Spleen (tissue), 7 donors: ENCODE measurements at regions not wholly inside any gene's neighbourhood (a gene's known extent, or its start where the extent isn't known, plus 50 kb on each side); places are given as distances from the start of the nearest gene placed in this dataset.

Source experiments
- CTCF ChIP-seq, 11 experiments: fragments of 200-600 bp in 7 of 11; fragments of 450-650 bp in 4 of 11; sonication (generic) in 4 of 11; IDR thresholded peaks in 8 of 11; conservative IDR thresholded peaks in 3 of 11; 1 replicate in 7 of 11; 2 replicates in 4 of 11; pipeline versions ENCODE4 v1.4.0 to v1.8.0; 2016 to 2021; ENCODE audit warnings: antibody characterized with exemption in 11 of 11, inconsistent platforms in 4 of 11, mild to moderate bottlenecking in 1 of 11
- POLR2A ChIP-seq, 3 donors: fragments of 450-650 bp; IDR thresholded peaks; one replicate each; pipeline ENCODE4 v1.5.1; 2017; ENCODE audit warnings: antibody characterized with exemption in 3 of 3, mild to moderate bottlenecking in 1 of 3
- donor health status: DM: no; HTN: no; CAD: no; lungs with moderate emphysema.
- donor health status: DM: no; HTN: no; CAD: no.
- donor health status: DM: no; HTN: no; CAD: no.

- TF ChIP-seq CTCF (IDR thresholded peaks at IDR 0.05 in 8 of 11, conservative IDR thresholded peaks at IDR 0.05 in 3 of 11) (no peak), POLR2A (IDR thresholded peaks at IDR 0.05) (no peak)
Observed at GRCh38 chr10:64112701-64113355, 591.6 kb downstream of the REEP3 start.
